SIG-M5 treated with dmso at 0.1 percent for 504 hours (cell line): ENCODE measurements at regions not wholly inside any gene's neighbourhood (a gene's known extent, or its start where the extent isn't known, plus 50 kb on each side); places are given as distances from the start of the nearest gene placed in this dataset.

Source experiments
- DNase-seq: peaks from one replicate; lab custom pipeline; 2025; ENCODE audit not compliant: unreplicated experiment; lab: John Stamatoyannopoulos, UW

DNA sequence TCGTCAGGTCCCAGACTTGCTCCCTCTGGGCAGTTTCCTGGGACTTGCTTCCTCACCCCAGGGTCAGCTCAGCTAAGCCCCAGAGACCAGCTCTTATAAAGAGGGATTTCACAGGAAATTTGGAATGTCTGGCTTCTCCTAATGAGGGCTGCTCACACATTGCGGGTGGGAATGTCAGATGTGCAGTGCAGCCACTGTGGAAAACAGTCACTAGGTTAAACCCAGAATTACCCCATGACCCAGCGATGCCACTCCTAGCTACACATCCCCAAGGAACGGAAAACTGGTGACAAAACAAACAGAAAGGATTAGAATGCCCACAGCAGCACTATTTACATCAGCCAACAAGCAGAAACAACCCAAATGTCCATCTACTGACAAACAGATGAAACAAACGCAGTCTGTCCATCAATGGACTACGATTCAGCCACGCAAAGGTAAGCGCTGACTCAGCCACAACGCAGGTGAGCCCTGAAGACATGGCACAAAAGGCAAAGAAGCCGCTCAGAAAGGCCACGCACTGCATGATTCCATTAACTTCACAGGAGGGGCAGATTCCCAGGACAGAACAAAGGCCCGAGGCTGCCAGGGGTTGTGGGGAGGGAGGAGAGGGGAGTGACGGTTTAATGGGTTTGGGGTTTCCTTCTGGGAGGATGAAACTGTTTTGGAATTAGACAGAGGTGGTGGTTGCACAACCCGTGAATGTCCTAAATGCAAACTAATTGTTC, 63.0 kb downstream of the NCOR2 start:
- DNase-seq, result no peak

DNA sequence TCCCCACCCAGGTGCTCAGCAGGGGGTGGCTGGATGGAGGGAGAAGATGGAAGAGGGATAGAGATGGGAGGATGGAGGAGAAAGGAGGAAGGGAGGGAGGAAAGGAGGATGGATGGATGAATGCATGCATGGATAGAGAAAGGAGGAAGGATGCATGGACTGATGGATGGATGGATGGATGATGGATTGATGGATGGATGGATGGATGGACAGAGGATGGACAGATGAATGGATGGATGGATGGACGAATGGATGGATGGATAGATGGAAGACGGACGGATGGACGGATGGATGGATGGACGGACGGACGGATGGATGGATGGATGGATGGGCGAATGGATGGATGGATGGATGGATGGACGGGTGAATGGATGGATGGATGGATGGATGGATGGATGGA, 64.1 kb downstream of the NCOR2 start:
- no peak for DNase-seq

DNA sequence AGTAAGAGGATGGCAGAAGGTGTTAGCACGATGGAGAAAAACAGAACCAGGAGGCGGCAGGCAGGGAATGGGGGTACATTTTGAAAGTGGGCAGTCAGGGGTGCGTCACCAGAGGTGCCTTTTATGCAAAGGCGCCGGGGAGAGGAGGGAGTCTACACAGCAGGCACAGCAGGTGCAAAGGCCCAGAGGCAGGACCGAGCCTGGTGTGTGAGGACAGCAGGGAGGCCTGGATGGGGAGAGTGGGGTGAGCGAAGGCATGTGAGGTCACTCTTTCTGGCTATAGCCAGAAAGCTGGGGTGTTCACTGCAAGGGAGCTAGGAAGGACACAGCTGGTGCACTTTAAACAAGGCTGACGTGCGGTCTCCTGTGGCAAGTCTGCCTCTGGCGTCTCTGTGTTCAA, 65.0 kb downstream of the NCOR2 start:
- DNase-seq, result no peak

DNA sequence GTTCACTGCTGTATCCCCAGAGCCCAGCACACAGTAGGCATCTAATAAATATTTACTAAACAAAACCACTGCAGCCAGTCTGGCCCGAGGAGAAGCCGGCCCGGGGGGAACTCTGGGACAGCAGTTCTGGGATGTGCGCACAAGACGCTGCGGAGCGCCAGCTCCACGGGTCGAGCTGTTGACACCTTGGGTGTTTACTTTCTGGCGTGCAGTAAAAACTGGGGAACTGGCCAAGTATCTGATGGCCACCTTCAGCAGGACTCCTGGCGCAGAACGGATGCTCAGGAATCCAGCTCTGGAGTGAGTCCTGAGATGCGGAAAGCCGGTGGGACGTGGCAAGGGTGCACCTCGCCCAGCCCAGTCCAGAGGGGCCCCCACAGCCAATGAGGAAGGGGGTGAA, 65.6 kb downstream of the NCOR2 start:
- DNase-seq, result no peak

DNA sequence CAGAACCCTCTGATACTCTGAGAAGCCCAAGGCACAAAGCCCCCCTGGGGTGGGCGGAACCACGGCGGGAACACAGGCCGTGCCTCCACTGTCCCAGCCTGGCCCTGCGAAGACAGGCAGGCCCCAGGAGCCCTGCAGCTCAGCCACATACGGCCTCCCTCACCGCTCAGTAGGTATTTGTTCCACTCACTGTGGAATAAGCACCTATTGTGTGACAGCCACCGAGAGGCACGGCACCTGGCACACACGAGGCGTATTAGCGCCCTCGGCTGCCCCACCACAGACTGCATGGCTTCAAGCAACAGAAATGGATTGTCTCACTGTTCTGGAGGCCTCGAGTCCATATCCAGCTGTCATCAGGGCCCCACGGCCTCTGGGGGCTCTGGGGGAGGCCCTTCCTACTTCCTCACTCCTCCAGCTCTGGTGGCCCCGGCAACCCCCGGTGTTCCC, 66.3 kb downstream of the NCOR2 start:
- DNase-seq, result no peak

DNA sequence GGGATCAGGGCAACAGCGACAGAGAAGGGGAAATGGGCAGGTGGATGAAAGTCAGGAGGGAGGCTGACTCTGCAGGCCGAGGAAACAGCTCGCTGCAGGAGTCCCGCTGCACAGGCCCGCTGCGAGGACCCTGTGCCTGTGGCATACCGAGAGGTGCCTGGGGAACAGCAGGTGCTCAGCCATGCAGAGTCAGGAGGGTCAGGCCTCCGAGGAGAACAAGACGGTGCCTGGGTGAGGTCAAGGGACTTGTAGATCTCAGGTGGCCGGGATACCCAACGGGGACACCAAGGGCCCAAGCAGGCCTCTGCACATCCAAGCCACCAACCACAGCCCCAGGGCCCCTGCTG, 67.5 kb downstream of the NCOR2 start:
- no peak for DNase-seq

DNA sequence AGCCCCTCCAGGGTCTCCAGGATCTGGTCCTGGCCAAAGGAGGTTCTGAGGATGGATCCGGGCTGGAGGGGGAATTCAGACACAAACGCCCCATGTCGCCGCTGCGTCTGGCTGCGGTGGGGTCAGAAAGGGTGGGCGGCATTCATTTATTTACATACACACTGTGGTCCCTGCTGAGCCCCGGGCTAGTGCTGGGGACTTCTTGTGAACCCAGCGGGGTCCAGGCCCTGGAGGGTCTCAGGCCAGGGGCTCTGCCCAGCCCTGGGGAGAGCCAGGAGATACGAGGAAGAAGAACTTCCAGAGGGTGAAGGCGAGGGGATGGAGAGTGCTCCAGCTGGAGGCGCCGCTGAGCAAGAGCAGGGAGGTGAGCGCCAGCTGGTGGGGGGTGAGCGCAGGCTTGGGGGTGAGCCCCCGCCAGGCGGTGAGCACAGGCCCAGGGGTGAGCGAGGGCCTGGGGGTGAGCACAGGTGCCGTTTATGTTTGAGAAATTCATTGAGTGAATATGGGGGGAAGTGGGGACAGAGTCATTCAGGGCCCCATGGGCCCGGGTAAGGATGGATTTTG, 68.1 kb downstream of the NCOR2 start:
- DNase-seq, result no peak

DNA sequence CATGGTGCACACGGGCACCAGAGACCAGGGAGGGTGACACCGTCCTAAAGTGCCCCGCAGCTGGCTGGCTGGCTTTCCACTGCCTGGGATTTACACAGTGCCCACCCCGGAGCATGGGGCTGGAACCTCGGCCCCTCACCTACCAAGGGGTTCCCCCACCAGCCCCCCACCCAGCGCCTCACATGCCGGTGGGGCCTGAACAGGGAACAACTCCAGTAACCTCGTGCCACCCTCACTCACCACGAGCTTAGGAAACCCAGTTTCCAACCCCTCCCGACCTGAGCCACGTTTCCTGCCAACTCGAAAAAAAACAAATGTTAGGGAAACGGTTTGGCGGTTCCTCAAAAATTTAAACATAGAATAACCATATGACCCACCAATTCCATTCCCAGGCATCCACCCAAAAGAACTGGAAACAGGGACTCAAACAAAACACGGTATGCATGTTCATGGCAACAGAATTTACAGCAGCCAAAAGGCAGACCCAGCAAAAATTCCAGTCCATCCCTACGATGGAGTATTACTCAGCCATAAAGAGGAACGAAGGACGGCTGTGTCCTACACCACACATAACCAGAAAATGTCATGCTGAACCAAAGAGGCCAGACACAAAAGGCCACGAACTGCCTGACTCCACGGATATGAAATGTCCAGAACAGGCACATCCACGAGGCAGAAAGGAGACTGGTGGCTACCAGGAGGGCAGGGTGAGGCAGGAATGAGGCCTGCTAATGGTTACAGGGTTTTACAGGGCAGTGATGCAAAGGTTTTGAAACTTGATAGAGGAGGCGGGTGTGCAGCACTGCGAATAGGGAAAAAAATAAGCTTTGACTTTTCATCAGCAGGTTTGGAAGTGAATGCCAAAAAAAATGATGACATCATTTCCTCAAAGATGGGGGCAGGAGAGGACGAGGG, 68.9 kb downstream of the NCOR2 start:
- DNase-seq, result no peak

DNA sequence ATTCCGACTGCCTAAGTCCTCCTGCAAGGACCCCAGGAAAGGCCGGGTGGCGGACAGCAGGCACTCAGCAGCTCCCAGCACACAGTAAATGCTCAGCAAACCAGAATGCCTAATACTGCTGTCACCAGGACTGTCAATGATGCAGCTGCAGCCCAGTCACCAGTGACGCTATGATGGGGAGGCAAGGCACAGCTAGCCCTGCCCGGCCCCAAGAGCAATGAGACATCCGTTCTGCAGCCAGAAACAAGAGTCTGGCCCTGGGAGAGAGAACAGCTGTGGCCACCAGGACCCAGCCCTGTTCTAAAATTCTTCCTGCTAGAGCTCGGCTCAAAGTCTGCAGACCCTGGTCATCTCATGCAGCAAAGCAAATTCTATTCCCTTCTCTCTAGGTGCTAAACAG, 69.8 kb downstream of the NCOR2 start:
- DNase-seq, result no peak

DNA sequence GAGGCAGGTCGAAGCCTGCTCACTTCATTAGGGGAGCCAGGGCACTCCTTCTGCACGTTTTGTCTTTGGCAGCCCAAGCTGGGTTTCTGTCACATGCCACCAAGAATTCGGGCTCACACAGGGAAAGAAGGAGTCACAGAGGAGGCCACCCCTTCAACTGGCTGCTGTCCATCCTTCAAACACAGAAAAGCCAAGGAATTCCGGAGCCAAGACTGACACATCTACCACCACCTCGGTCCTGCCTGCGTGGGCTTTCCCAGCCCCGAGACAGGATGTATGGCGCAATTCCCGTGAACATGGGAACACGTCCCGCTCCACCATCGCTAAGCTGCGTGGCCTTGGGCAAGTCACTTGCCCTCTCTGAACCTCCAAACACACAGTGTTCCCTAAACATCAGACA, 70.4 kb downstream of the NCOR2 start:
- DNase-seq, result no peak

DNA sequence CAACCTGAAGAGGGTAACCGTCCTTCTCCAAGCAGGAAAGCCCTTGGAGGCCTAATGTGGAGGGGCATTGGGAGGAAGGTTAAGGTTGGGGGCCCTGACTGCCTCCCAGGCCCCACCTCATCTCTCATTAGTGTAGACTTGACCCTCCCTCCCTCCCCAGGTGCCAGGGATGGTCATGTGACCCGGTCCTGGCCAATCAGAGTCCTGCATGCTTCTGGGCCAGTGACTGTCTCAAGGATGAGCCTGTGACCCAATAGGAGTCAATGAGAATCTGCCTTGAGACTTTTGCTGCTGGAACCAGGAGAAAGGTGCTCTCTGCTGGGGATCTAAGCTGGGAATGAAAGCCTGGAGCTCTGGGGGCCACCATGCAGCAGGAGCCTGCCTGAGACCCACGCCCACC, 70.8 kb downstream of the NCOR2 start:
- no peak for DNase-seq

DNA sequence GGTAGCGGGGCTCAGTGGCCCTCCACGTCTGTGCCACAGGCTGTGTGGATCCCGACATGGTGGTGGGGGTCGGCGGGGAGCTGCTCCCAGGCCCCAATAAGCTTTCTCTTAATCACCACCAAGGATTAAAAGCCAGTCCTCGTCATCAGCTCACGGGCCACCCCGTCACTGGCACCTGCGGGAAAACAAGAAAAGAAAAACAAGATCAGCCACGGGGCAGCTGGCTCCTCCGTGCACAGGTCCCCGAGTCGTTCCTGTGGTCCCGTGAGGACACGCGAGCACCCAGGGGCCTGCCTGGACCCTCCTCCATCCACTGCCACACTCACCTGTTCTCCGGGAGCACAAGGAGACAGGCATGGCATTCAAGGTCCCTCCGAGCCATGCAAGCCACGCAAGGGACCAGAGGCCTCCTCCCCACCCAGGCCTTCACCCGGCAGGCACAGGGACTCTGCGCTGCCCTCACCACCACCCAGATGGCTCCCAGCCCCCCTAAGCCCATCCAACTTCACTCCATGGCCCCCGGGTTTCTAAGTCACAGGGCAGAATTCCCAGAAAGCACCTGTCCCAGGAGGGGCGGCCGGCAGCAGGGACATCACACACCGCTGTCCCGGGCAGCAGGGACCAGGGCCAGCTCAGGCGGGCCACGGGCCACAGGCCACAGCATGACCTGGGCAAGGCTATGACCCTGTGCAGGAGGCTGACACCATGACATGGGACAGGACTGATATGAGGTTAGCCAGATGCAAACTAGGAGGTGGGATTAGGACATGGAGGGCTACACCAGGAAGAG, 72.0 kb downstream of the NCOR2 start:
- no peak for DNase-seq

DNA sequence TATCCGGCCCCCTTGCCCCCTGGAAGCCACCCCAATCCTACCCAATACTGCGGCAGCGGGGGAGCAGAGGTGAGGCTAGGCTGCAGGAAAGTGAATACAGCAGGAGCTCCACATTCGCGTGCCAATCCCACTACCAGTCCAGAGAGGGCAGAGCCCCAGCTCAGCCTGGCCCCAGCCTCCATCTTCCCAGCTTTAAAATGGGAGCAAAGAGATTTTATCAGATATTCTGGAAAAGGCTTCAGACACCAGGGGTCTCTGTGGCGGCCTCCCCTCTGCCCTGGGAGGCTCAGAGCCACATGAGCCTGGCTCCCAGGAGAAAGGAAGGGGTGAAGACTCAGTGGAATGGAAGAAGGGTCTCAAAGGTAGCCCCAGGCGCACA, 72.7 kb downstream of the NCOR2 start:
- no peak for DNase-seq

DNA sequence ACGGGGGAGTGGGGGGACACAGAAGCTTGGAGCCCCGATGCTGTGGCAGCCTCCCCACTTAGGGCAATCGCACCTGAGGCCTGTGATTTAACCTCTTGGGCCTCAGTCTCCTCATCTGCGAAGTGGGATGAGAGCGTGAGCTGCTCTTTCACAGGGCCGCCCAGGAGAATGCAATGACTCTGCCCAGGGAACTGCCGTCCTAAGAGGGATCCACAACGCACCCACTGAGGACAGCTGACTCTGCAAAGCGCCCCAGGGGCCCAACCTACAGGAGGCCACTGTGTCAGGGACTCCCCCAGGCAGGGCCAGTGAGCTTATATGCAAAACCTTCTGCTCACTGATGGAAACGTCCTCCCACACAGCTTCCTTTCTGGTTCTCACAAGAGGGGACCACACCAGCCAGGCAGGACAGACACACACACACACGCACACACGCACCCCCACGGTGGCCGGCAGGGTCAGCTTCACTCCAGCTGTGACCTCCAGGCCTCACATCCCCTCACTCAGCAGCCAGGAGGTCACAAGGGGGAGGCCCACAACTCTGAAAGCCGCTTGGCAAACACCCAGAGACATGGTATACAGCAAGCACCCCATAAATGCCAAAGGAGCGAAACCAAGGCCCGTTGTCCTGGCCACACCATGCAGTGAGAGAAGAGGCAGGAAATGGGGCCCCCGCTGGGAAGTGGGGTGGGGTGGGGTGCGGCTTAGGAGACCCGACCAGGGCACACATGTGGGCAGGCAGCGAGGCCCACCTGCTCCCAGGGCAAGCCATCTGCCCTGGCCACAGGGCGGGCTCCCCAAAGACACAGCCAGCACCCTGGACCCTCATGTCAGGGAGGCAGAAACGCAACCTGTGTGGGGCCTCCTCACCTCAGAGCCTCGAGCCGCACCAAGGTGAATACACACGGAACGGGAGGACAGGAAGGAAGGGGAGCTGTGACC, 73.3 kb downstream of the NCOR2 start:
- no peak for DNase-seq

DNA sequence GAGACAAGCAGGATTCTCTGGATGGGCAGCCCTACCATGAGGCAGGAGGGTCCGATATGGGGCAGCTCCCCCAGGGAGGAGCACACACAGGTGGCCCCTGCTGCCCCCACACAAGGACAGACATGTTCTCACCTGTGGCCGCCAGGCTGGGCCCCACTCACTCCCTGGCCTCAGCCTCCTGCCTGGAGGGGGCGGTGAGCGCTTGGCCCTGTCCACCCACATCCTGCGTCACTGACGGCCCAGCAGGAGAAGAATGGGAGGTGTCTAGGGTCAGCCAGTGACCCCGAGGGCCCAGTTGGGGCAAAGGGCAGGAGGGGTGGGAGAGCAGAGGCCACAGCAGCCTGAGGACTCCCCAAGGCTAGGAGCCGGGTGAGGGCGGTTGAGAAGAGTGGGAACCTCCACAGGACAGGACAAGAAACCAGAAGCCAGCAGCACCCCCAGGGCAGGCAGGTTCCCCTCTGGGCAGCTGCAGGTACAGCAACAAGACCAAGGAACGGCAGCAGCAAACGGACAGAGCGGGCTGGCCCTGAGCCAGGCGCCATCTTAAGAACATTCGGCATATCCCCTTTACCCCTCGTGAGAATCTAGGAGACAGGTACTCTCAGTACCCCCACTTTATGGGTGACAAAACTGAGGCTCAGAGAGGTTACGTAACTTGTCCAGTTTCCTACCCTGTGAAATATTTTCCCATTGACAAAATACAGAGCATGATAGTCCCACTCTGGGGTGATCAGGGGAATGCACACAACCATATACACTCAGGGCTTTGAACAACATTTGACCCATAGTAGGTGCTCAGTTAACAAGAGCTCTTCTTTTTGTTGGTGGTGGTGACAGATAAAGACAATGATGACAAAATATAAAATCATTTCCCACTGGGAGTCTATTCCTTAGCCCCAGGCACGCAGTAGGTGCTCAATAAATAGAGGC, 74.3 kb downstream of the NCOR2 start:
- no peak for DNase-seq

DNA sequence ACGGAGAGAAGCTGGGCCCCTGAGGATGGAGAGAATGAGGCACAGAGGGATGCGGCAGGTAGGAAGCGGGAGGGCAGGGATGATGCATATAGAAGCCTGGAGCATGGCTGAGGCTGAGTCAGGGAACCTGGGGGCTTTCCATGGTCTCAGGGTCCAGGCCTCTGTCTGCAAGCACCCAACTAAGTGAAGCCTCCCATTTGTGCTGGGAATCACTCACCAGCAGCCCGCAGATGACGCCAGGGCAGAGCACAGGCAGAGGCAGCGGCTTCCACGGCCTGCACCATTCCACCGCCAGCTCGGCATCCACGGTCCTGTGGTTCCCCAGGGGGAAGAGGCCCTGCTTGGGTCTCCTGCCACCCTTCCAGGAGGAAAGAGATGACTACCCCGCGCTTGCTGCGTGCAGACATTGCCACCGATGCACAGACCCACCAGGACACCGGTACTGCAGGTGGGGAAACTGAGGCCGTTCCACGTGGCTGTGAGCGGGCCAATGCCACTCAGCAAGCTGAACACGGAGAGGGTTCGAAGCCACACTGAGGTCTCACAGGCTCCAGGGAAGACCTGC, 75.5 kb downstream of the NCOR2 start:
- DNase-seq, result no peak

DNA sequence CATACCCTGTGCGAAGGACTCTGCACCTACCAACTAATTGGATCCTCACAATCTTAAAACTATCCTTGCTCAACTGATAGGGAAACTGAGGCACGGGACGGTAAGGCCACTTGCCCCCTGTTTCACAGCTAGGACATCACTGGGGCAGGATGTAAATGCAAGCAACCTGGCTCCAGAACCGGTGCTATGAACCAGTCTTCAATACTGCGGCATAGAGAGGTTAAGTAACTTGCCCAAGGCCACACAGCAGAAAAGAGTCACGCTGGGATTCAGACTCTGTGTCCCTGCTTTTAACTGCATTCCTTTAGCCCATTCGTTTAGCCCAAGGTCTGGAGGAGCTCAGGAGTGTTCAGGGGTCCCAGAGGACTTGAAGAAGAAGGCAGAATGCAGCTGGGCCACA, 76.1 kb downstream of the NCOR2 start:
- DNase-seq, result no peak

DNA sequence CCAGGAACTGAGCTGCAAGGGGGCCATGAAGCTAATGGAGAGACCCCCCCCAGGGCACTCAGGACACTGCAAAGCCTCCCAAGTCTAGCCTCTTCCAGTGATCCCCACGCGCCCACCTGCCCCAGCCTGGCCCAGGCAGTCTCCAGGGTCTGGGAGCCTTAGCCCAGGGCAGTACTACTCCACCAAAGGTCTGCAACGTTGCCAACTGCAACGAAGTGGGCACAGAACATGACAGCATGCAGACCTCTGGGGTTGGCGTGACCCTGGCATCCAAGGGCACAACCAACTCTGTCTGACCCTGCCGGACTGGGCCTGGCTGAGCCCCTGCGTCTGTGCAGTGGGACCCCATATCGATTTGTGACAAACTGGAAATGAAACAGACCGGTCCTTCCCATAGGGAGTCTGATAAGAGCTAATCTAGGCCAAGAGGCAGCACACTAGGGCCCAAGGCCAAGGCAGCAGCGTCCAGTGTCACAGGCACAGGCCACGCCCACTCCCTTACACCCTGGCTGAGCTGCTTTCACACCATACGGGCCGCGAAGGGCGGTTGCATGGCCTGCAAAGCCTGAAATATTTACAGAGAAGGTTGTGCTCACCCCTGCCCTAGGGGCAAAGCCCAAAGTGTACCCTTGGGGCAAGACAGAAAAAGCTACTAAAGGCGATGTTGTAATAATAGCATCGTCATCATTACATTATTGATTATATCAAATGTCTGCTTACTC, 76.7 kb downstream of the NCOR2 start:
- DNase-seq, result no peak
